ENCODE measurements at regions not wholly inside any gene's neighbourhood (a gene's known extent, or its start where the extent isn't known, plus 50 kb on each side); places are given as distances from the start of the nearest gene placed in this dataset.

DNA sequence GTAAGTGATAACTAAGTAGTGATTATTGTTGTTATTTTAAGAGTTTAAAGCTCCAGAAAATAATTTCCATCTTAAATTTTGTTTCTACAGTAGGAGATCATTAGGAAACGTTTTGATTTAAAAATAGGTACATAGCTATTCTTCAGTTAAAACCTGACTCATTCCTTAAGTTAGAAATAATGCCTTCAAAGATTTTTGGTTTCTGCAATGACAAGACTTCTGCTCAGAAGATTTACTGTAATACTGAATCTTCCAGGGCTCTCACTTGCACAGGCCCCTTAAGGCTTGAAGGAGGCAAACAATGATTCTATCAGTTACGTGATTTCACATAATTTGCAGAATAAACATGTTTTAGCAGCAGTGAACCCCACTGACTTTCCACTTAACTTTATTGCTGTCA is 333.7 kb downstream of the RAD51AP2 start:
- TF ChIP-seq, protein P1, sequence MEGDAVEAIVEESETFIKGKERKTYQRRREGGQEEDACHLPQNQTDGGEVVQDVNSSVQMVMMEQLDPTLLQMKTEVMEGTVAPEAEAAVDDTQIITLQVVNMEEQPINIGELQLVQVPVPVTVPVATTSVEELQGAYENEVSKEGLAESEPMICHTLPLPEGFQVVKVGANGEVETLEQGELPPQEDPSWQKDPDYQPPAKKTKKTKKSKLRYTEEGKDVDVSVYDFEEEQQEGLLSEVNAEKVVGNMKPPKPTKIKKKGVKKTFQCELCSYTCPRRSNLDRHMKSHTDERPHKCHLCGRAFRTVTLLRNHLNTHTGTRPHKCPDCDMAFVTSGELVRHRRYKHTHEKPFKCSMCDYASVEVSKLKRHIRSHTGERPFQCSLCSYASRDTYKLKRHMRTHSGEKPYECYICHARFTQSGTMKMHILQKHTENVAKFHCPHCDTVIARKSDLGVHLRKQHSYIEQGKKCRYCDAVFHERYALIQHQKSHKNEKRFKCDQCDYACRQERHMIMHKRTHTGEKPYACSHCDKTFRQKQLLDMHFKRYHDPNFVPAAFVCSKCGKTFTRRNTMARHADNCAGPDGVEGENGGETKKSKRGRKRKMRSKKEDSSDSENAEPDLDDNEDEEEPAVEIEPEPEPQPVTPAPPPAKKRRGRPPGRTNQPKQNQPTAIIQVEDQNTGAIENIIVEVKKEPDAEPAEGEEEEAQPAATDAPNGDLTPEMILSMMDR (conservative IDR thresholded peaks at IDR 0.05): no peak
- Mint-ChIP-seq H3K9me3 (no peaks in the 10 kb centered on the region), H3K4me1 (no peaks in the 10 kb centered on the region), H3K4me3 (no peak overlapping the region), H3K27me3 (ENCODE audit: low read depth) (no peaks in the 10 kb centered on the region), H3K36me3 (ENCODE audit: insufficient read depth in 1 of 3, low read depth in 3 of 3) (no peaks in the 10 kb centered on the region), H3K27ac (no peak overlapping the region)
- Histone ChIP-seq H2AFZ (ENCODE audit: low read length) (no peak overlapping the region), H3K27me3 (ENCODE audit: insufficient read depth, low read length) (no peaks in the 10 kb centered on the region), H3K9me3 (ENCODE audit: control insufficient read depth, low read depth, low read length) (no peaks in the 10 kb centered on the region), H4K8ac (replicated peaks; ENCODE audit: insufficient read length, low read depth, low read length) (no peak overlapping the region), H3K4me2 (ENCODE audit: insufficient read depth, insufficient read length, low read length) (no peak overlapping the region), H3K4me1 (ENCODE audit: insufficient read depth, low read length) (no peaks in the 10 kb centered on the region), H3K4ac (ENCODE audit: low read depth, low read length) (no peak overlapping the region), H3K79me2 (ENCODE audit: insufficient read depth, low read length) (no peaks in the 10 kb centered on the region), H2BK20ac (ENCODE audit: low read depth, low read length, poor library complexity, severe bottlenecking) (no peak overlapping the region), H3K79me1 (ENCODE audit: insufficient read depth, low read depth, low read length, poor library complexity, severe bottlenecking) (no peaks in the 10 kb centered on the region), H2BK5ac (ENCODE audit: insufficient read length, low read length) (no peak overlapping the region), H4K20me1 (ENCODE audit: control insufficient read depth, insufficient read depth, insufficient read length) (no peaks in the 10 kb centered on the region), H4K5ac (ENCODE audit: insufficient read length, low read depth, low read length) (no peak overlapping the region), H2BK12ac (ENCODE audit: insufficient read length, low read depth, low read length) (no peak overlapping the region), H2AK5ac (ENCODE audit: insufficient read length, low read length) (no peak overlapping the region), H3T11ph (ENCODE audit: low read length) (no peak overlapping the region), H2BK120ac (ENCODE audit: low read depth, low read length, poor library complexity, severe bottlenecking) (no peak overlapping the region), H4K91ac (ENCODE audit: insufficient read length, low read depth, low read length) (no peak overlapping the region), H3K56ac (ENCODE audit: insufficient read length, low read depth, low read length) (no peak overlapping the region), H2BK15ac (ENCODE audit: low read depth, low read length) (no peak overlapping the region), H3K18ac (ENCODE audit: insufficient read length, low read depth, low read length) (no peak overlapping the region), H3K27ac (ENCODE audit: insufficient read length, low read depth, low read length) (no peak overlapping the region), H3K9ac (ENCODE audit: extremely low read depth, insufficient read length, low read length) (no peak overlapping the region), H3K23ac (ENCODE audit: insufficient read length, low read depth, low read length) (no peak overlapping the region), H3K23me2 (ENCODE audit: insufficient read length, low read depth, low read length, poor library complexity, severe bottlenecking) (no peaks in the 10 kb centered on the region), H3K14ac (ENCODE audit: insufficient read depth, low read length) (no peak overlapping the region)
- no peak for DNase-seq
- WGBS (ENCODE audit: extremely low coverage, insufficient read length, low lambda C conversion rate): no CpG with 5 or more reads among the region's 2 CpGs

Data from H9 (cell line).